ENCODE measurements at regions not wholly inside any gene's neighbourhood (a gene's known extent, or its start where the extent isn't known, plus 50 kb on each side); places are given as distances from the start of the nearest gene placed in this dataset.

- CTCF ChIA-PET = interaction anchor here (2.0 kb wide), 1 partner anchor 11 kb away, joined by 4 read pairs; no protein-coding TSS in a partner anchor
- Histone ChIP-seq H3F3A (replicated peaks; ENCODE audit: insufficient read depth) (no peaks in the 10 kb centered on the region), H2AFZ (ENCODE audit: low read depth) (no peak overlapping the region), H3K4me2 (no peak overlapping the region), H3K4me1 (ENCODE audit: control insufficient read depth in 1 of 2, insufficient read depth in 2 of 2, low read depth in 1 of 2, low read length in 1 of 2) (peaks cover 0 to 4% of the 10 kb centered on the region in 2 experiments; a peak in 2 of 4 replicates), H3K36me3 (replicated peaks in 1 of 2; ENCODE audit: control insufficient read depth in 1 of 2, insufficient read depth in 2 of 2, low read length in 1 of 2) (no peaks in the 10 kb centered on the region), H4K20me1 (ENCODE audit: insufficient read depth) (no peaks in the 10 kb centered on the region), H3K4me3 (ENCODE audit: low read depth in 2 of 2, low read length in 1 of 2) (no peak overlapping the region), H3K9me3 (no peaks in the 10 kb centered on the region), H3K79me2 (ENCODE audit: insufficient read depth) (no peaks in the 10 kb centered on the region), H3K27me3 (ENCODE audit: insufficient read depth) (no peaks in the 10 kb centered on the region), H3K27ac (ENCODE audit: low read depth in 2 of 2, low read length in 1 of 2) (no peak overlapping the region), H3K9me2 (no peaks in the 10 kb centered on the region), H3K9ac (no peak overlapping the region)
- WGBS (ENCODE audit: low lambda C conversion rate) = 50% methylated on average over 2 of the region's 2 CpGs
- no peak for TF ChIP-seq USF2 (IDR thresholded peaks at IDR 0.05; ENCODE audit: borderline replicate concordance, low read depth, low read length)
- TF ChIP-seq RCOR1 (IDR thresholded peaks at IDR 0.05; ENCODE audit: low read length) = no peak
- TF ChIP-seq REST (IDR thresholded peaks at IDR 0.05; ENCODE audit: low read depth, low read length) = no peak
- TF ChIP-seq SMC3 (IDR thresholded peaks at IDR 0.05; ENCODE audit: low read depth, low read length) = no peak
- DNase-seq = no peak
- POLR2A ChIA-PET = no interaction called here
These were observed 119.5 kb upstream of the ANKRD1 start for GRCh38 chr10:91040343-91040742.

- no peak overlapping the region for H3K27ac ChIP-seq (ENCODE audit: low read depth in 2 of 2, low read length in 1 of 2)
- H3K27me3 ChIP-seq (ENCODE audit: insufficient read depth) = no peaks in the 10 kb centered on the region
- no peaks in the 10 kb centered on the region for H3F3A ChIP-seq (replicated peaks; ENCODE audit: insufficient read depth)
- CTCF ChIA-PET = interaction anchor here (0.9 to 5.6 kb wide), 9 partner anchors 9 to 208 kb away, joined by 3 to 76 read pairs (median 7); no protein-coding TSS in a partner anchor
- no peaks in the 10 kb centered on the region for H3K9me2 ChIP-seq
- no peaks in the 10 kb centered on the region for H3K79me2 ChIP-seq (ENCODE audit: insufficient read depth)
- 66% methylated on average over 3 of the region's 3 CpGs for WGBS (ENCODE audit: low lambda C conversion rate)
- H3K4me3 ChIP-seq (ENCODE audit: low read depth in 2 of 2, low read length in 1 of 2) = no peak overlapping the region
- H3K9ac ChIP-seq = no peak overlapping the region
- TF ChIP-seq JUND (IDR thresholded peaks at IDR 0.05) (no peak), GATA2 (CRISPR knock-in tag; IDR thresholded peaks at IDR 0.05) (no peak), RCOR1 (IDR thresholded peaks at IDR 0.05; ENCODE audit: low read length) (no peak), RAD21 (IDR thresholded peaks at IDR 0.05; ENCODE audit: low read length) (no peak), RFX5 (IDR thresholded peaks at IDR 0.05; ENCODE audit: low read length) (no peak), TCF12 (IDR thresholded peaks at IDR 0.05) (no peak), ELF1 (IDR thresholded peaks at IDR 0.05) (no peak)
- TF ChIP-seq, protein P1, sequence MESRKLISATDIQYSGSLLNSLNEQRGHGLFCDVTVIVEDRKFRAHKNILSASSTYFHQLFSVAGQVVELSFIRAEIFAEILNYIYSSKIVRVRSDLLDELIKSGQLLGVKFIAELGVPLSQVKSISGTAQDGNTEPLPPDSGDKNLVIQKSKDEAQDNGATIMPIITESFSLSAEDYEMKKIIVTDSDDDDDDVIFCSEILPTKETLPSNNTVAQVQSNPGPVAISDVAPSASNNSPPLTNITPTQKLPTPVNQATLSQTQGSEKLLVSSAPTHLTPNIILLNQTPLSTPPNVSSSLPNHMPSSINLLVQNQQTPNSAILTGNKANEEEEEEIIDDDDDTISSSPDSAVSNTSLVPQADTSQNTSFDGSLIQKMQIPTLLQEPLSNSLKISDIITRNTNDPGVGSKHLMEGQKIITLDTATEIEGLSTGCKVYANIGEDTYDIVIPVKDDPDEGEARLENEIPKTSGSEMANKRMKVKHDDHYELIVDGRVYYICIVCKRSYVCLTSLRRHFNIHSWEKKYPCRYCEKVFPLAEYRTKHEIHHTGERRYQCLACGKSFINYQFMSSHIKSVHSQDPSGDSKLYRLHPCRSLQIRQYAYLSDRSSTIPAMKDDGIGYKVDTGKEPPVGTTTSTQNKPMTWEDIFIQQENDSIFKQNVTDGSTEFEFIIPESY (IDR thresholded peaks at IDR 0.05; ENCODE audit: borderline replicate concordance, low read depth) = no peak
- POLR2A ChIA-PET = no interaction called here
- H2AFZ ChIP-seq (ENCODE audit: low read depth) = no peak overlapping the region
- no peaks in the 10 kb centered on the region for H3K36me3 ChIP-seq (replicated peaks in 1 of 2; ENCODE audit: control insufficient read depth in 1 of 2, insufficient read depth in 2 of 2, low read length in 1 of 2)
- H3K9me3 ChIP-seq = no peaks in the 10 kb centered on the region
- no peaks in the 10 kb centered on the region; a peak in 1 of 4 replicates for H3K4me1 ChIP-seq (ENCODE audit: control insufficient read depth in 1 of 2, insufficient read depth in 2 of 2, low read depth in 1 of 2, low read length in 1 of 2)
- no peaks in the 10 kb centered on the region for H4K20me1 ChIP-seq (ENCODE audit: insufficient read depth)
- H3K4me2 ChIP-seq = no peak overlapping the region
- DNase-seq = no peak
These were observed 121.2 kb upstream of the ANKRD1 start for GRCh38 chr10:91042069-91042468.

Data from SK-N-SH (cell line).